ENCODE measurements at regions not wholly inside any gene's neighbourhood (a gene's known extent, or its start where the extent isn't known, plus 50 kb on each side); places are given as distances from the start of the nearest gene placed in this dataset.

DNA sequence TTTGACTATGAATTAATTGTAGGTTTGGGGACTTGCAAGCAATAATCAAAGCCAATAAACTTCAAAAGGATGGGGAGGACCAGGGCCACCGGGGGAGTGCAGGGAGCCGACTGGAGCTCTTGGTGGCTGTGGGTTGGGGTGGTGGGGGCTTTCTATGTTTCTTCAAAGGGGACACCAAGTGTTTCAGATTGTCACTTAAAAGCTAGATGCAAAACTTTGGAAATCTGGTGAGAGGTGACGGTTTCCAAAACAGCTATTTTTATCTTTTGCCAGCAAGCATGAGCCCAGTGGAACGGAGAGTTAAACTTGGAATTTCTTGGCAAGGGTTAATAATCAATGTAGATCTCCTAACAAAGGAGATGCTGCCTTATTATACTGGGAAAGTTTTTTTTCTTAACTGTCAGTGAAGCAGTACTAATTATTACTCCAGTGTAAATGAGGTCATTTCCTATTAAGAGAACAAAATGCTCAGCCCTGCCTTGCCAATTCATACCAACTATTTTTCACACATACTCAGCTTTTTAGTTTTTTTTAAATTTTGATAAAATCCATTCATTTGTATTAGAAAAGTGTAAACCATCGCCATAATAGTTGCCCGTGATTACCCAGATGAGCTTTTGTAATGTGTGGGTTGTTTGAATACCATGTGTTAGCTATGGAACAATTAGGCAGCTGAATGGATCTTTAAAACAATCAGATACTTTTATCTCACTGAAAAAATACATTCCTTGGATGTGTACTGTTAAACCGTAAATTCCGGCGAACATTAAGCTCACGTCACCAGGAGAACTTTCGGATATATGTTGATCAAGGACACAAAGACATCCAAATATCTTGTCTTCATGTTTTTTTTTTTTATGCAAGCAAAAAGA, 95.9 kb upstream of the ZNF536 start:
- Histone ChIP-seq H3K27ac (no peak overlapping the region), H3K9me3 (no peaks in the 10 kb centered on the region)
- intact Hi-C loops (cut with DNase I): no loop called here

DNA sequence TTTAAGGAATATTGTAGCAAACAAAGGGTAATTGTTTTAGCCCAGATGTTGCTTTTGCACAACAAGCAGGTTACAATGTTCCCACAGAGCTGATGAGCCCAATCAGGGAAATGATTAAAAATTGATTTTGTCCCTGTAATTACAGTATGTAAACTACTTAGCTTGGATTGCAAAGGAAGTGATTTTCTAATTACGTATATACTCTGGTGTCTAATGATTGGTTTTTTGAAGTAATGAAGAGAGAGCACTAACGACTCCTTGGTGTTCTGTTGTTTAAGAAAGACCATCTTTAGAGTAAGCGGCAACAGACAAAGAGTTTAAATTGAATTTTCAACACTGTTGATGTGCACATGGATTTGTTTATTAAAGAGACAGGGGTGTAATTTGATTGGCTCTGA, 95.3 kb upstream of the ZNF536 start:
- Histone ChIP-seq H3K9ac (ENCODE audit: low read depth in 2 of 2, low read length in 2 of 2) (no peak overlapping the region), H3K27ac (no peak overlapping the region), H3K4me1 (no peaks in the 10 kb centered on the region)

More for the DNA sequence above, 95.9 kb upstream of the ZNF536 start:
- no peaks in the 10 kb centered on the region for H3K4me1 ChIP-seq
- TF ChIP-seq, protein P1, sequence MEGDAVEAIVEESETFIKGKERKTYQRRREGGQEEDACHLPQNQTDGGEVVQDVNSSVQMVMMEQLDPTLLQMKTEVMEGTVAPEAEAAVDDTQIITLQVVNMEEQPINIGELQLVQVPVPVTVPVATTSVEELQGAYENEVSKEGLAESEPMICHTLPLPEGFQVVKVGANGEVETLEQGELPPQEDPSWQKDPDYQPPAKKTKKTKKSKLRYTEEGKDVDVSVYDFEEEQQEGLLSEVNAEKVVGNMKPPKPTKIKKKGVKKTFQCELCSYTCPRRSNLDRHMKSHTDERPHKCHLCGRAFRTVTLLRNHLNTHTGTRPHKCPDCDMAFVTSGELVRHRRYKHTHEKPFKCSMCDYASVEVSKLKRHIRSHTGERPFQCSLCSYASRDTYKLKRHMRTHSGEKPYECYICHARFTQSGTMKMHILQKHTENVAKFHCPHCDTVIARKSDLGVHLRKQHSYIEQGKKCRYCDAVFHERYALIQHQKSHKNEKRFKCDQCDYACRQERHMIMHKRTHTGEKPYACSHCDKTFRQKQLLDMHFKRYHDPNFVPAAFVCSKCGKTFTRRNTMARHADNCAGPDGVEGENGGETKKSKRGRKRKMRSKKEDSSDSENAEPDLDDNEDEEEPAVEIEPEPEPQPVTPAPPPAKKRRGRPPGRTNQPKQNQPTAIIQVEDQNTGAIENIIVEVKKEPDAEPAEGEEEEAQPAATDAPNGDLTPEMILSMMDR (IDR thresholded peaks at IDR 0.05): no peak
- DNase-seq: no peak
- H3K4me3 ChIP-seq: no peak overlapping the region
- H3K36me3 ChIP-seq: no peaks in the 10 kb centered on the region
- no peaks in the 10 kb centered on the region for H3K27me3 ChIP-seq
- H3K9ac ChIP-seq (ENCODE audit: low read depth in 2 of 2, low read length in 2 of 2): no peak overlapping the region

DNA sequence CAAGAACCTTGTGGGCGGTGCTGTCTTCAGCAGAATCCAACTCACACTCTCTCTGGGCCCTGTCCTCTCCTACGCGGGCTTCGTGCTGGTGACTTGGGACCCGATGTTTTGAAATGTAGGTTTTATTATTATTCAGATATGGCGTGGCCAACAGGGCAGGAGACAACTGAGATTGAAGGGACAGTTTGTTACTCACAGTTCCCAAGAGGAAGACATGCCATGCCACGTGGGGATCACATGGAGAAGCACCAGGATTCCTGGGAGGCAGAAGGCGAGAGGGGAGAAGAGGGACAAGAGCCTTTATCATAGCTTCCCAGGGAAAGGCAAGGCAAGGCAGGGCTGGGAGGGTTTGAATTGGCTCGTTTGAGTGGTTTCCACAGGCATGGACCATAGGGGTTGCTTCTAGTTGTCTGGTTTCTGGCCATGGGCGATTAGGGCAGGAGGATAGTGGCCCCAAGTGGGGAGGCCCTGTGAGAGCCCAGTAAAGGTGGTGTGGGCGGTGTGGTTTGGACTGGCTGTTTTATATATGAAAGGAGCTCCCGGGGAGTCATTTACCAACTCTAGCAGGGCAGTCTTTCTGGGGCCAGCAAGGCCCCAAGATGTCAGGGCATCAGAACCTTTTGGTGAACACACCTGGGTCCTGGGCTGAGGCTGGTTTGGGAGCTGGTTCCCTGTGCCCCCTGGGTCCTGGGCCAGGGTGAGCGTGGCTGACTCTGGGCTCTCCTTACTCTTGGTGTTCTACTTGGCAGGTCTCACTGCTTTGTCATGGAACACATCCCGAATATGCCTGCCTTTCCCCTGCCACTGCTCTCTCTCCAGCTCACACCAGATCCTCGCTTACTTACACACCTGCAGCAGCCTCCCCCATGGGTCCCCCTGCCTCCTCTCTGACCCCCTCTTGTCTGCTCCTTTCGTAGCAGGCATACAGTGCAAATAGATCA, 94.0 kb upstream of the ZNF536 start:
- H3K36me3 ChIP-seq: no peaks in the 10 kb centered on the region
- no peaks in the 10 kb centered on the region for H3K9me3 ChIP-seq
- intact Hi-C loops (cut with DNase I): no loop called here
- H3K4me3 ChIP-seq: no peak overlapping the region
- no peak overlapping the region for H3K9ac ChIP-seq (ENCODE audit: low read depth in 2 of 2, low read length in 2 of 2)
- DNase-seq: no peak
- no peaks in the 10 kb centered on the region for H3K27me3 ChIP-seq
- H3K4me1 ChIP-seq: no peaks in the 10 kb centered on the region
- TF ChIP-seq, protein P1 (IDR thresholded peaks at IDR 0.05): no peak
- H3K27ac ChIP-seq: no peak overlapping the region

More for the DNA sequence above, 95.3 kb upstream of the ZNF536 start:
- DNase-seq: no peak
- Histone ChIP-seq H3K27me3 (no peaks in the 10 kb centered on the region), H3K9me3 (no peaks in the 10 kb centered on the region), H3K4me3 (no peak overlapping the region), H3K36me3 (no peaks in the 10 kb centered on the region)
- intact Hi-C loops (cut with DNase I): no loop called here
- TF ChIP-seq, protein P1 (IDR thresholded peaks at IDR 0.05): no peak

DNA sequence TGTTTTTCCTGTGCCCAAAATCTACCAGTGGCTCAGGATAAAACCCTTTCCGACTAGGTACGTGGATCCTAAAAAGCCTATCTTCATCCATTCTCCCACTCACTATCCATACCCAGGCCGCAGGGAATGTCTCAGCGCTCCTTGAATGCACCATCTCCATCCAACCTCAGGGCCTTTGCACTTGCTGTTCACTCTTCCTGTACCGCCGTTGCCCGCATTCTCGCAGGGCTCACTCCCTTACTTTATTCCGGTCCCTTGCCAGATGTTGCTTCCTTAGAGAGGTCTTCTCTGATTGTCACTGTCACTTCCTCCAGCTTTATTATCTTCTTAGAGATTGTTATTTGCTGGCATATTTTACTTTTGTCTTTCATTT, 93.3 kb upstream of the ZNF536 start:
- TF ChIP-seq, protein P1 (IDR thresholded peaks at IDR 0.05): no peak
- Histone ChIP-seq H3K27me3 (no peaks in the 10 kb centered on the region), H3K36me3 (no peaks in the 10 kb centered on the region), H3K27ac (no peak overlapping the region), H3K9me3 (no peaks in the 10 kb centered on the region), H3K4me3 (no peak overlapping the region), H3K9ac (ENCODE audit: low read depth in 2 of 2, low read length in 2 of 2) (no peak overlapping the region), H3K4me1 (no peaks in the 10 kb centered on the region)
- no peak for DNase-seq
- intact Hi-C loops (cut with DNase I): no loop called here

DNA sequence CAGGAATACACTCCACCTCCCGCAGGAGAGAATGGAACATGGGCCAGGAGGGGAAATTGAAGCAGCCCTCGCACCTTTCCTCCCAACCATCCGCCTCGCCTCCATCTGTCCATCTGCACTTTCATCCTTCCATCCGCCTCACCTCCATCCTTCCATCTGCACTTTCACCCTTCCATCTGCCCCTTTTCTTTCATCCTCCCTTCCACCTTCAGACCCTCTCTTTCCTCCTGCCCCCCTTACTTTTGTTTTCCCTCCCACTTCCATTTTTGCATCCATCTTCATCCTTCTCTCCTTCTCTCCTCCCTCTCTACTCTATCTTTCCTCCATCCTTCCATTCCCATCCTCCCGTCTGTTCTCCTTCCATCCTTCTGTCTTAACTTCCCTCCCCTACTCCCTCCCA, 92.2 kb upstream of the ZNF536 start:
- Histone ChIP-seq H3K9ac (ENCODE audit: low read depth in 2 of 2, low read length in 2 of 2) (no peak overlapping the region), H3K27ac (no peak overlapping the region), H3K9me3 (no peaks in the 10 kb centered on the region), H3K4me3 (no peak overlapping the region), H3K4me1 (no peaks in the 10 kb centered on the region), H3K27me3 (no peaks in the 10 kb centered on the region), H3K36me3 (no peaks in the 10 kb centered on the region)
- DNase-seq: no peak
- TF ChIP-seq, protein P1 (IDR thresholded peaks at IDR 0.05): no peak
- intact Hi-C loops (cut with DNase I): no loop called here
